HPDE6-E6E7 (cell line): ENCODE measurements at regions not wholly inside any gene's neighbourhood (a gene's known extent, or its start where the extent isn't known, plus 50 kb on each side); places are given as distances from the start of the nearest gene placed in this dataset.

Experiments used
- DNase-seq: peaks from one replicate; pipeline ENCODE4 v3.0.0; 2011; ENCODE audit warnings: missing footprints; ENCODE audit errors: extremely low spot score

GRCh38 chr2:18651842-18652774, 62.7 kb upstream of the NT5C1B start:
- no peak for DNase-seq

GRCh38 chr2:18650221-18650620, 60.9 kb upstream of the NT5C1B start:
- DNase-seq, result no peak

DNA sequence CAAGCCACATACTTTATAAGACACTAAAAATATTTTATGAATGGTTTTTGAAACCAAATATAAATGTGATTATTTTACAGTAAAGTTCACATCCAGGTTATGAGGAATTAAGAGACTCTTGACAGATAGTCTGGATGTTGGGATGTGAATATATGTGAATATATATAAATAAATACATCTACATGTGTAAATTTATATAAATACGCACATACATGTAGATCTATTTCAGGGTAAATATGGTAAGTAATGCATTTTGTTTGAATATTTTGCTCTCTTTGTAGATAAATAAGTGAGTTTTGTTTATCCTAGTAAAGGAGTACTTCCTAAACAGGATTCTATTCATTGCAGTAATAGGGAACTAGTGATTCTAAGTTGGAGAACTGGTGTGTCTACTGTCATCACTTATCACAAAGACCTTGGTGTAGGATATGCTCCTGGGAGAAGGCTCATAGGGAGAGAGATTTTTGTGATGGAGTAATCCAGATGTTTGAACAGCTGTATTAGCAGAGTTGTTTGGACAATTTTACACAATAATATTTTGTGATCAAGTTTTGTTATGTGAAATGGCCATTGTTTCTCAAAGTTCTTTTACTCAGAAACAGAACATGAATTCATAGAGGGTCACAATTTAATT, 60.2 kb upstream of the NT5C1B start:
- no peak for DNase-seq

DNA sequence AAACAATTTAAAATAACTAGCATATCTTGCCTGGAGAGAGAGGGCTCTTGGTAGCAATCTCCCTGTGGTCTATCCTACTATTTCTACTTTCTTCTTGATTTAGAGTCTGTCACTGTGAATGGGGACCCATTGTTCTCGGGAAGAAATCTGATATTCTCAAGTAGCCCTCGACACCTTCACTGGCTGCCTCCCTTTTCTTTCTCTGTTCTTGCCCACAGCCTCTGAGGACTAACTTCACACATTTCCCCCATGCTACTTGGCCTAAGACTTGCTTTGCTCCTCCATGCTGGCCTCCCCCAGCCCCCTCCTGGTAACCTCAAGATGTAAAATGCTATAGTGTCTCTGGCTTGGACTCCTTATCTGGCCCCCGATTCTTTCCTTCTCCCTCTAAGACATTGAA, 58.8 kb upstream of the NT5C1B start:
- DNase-seq, result no peak

GRCh38 chr2:18647731-18648130, 58.4 kb upstream of the NT5C1B start:
- no peak for DNase-seq

- no peak for DNase-seq
These were observed 55.9 kb upstream of the NT5C1B start for GRCh38 chr2:18645315-18645714.

DNA sequence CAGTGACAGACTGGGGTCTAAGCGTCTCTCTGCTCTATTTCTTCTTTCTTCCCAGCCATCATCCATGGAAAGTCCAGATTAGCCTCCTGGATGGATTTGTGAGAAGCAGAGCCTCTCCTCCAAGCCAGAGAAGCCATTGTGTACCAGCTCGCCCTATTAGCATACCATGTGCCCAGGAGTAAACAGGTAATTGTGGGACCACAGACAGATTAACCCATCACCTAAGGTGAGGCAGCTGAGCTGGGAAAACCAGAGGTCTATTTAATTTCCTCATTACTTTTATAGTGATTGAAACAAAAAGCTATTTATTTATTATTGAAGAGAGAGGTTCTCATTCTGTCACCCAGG, 54.7 kb upstream of the NT5C1B start:
- DNase-seq, result no peak

DNA sequence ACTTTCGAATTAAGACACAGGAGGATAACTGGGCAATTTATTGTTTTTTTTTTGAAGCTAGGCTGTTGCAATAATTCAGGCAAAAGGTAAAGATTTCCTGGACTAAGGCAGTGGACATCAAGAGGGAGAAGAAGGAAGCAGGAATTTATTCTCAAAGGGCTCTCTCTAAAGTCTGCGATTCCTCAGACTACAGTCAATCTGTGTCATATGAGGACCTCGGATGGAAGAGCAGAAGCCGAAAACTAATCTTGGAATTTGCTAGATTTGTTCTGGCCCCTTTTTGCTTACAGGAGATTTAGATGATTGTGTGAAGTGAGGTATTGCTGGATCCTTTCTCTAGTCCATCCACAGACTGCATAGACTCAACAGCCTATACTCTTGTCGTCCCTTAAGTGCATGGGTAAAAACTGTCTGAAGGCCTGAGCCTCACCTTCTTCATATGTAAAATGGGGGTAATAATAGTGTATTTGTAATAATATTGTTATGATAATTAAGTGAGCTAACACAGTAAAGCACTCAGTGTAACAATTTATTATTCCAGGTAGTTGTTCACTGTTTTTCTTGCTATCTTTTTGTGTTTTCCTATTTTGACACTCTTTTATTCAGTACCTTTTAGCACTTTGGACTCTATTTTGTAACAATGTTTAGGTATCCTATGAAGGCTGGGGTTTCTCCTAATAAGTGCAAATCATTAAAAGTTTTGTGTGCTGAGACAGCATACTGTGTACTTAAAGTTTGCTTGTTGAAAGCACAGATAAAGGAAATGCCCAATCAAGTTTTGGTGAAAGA, 54.2 kb upstream of the NT5C1B start:
- DNase-seq, result no peak

- DNase-seq, result no peak
These were observed 52.5 kb upstream of the NT5C1B start for GRCh38 chr2:18641823-18642222.

DNA sequence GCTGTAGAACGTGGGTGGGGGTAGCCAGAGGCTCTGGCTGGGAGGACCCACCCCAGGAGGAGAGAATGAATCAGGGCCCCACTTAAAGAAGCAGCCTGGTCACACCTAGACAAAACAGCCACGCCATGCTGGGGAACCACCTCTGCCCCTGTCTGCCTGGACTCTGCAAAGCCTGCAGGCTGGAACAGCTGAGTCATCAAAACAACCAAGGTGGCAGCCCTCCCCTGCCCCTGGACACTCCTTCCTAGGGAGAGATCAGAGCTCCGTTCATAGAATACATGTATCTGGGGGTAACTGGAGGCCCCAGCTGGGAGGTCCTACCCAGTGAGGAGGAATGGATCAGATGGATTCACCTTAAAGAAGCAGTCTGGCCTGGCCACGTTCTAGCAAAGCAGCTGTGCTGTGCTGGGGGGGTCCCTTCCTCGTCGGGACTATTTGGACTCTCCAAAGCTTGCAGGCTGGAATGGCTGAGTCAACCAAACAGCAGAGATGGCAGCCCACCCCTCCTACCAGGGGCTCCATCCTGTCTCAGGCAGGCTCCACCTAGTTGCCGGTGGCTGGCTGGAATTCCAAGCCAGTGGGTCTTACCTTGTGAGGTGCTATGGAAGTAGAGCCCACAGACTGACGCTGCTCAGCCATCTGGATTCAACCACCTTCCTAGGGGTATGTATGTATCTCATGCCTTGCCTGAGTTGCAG, 50.5 kb upstream of the NT5C1B start:
- no peak for DNase-seq
